Body of pancreas (tissue), 4 donors: ENCODE measurements at regions not wholly inside any gene's neighbourhood (a gene's known extent, or its start where the extent isn't known, plus 50 kb on each side); places are given as distances from the start of the nearest gene placed in this dataset.

Experiments used
- POLR2A ChIP-seq, 3 donors: fragments of 450-650 bp; IDR thresholded peaks; one replicate each; pipeline ENCODE4 v1.6.1; 2016; ENCODE audit warnings: antibody characterized with exemption in 3 of 3, mild to moderate bottlenecking in 2 of 3
- TF ChIP-seq, protein P1 (sequence below), 7 experiments: fragments of 450-650 bp in 4 of 7; fragments of 200-600 bp in 3 of 7; sonication (generic) in 3 of 7; IDR thresholded peaks; one replicate each; pipeline ENCODE4 v1.5.1; 2016 to 2019; ENCODE audit warnings: antibody characterized with exemption in 7 of 7

- TF ChIP-seq, protein P1, sequence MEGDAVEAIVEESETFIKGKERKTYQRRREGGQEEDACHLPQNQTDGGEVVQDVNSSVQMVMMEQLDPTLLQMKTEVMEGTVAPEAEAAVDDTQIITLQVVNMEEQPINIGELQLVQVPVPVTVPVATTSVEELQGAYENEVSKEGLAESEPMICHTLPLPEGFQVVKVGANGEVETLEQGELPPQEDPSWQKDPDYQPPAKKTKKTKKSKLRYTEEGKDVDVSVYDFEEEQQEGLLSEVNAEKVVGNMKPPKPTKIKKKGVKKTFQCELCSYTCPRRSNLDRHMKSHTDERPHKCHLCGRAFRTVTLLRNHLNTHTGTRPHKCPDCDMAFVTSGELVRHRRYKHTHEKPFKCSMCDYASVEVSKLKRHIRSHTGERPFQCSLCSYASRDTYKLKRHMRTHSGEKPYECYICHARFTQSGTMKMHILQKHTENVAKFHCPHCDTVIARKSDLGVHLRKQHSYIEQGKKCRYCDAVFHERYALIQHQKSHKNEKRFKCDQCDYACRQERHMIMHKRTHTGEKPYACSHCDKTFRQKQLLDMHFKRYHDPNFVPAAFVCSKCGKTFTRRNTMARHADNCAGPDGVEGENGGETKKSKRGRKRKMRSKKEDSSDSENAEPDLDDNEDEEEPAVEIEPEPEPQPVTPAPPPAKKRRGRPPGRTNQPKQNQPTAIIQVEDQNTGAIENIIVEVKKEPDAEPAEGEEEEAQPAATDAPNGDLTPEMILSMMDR (IDR thresholded peaks at IDR 0.05), result no peak
- TF ChIP-seq POLR2A (IDR thresholded peaks at IDR 0.05), result no peak
Measured at GRCh38 chr2:195160963-195161362, 496.1 kb upstream of the SLC39A10 start.
